Neural cell (in vitro differentiated cells): ENCODE measurements at regions not wholly inside any gene's neighbourhood (a gene's known extent, or its start where the extent isn't known, plus 50 kb on each side); places are given as distances from the start of the nearest gene placed in this dataset.

Experiments
- H2AFZ ChIP-seq: fragments of 200-600, 300-800 bp; sonication (generic), shearing (Covaris generic); 2 replicates; pipeline ENCODE4 v1.6.0; 2014; ENCODE audit warnings: low read depth, mild to moderate bottlenecking, antibody characterized with exemption, low read length, moderate library complexity
- H3F3A ChIP-seq: fragments of 200-600 bp; shearing (Covaris generic); 2 replicates; pipeline ENCODE4 v1.6.1; 2016; ENCODE audit warnings: mild to moderate bottlenecking, moderate library complexity, mixed read lengths, antibody characterized with exemption, low read length; ENCODE audit not compliant: insufficient read depth, poor library complexity, severe bottlenecking
- H3K27ac ChIP-seq: fragments of 200-600, 300-800 bp; sonication (generic), shearing (Covaris generic); 2 replicates; pipeline ENCODE4 v1.5.1; 2014; ENCODE audit warnings: mild to moderate bottlenecking, low read length, moderate library complexity
- H3K27me3 ChIP-seq: fragments of 300-800, 200-600 bp; sonication (generic), shearing (Covaris generic); 2 replicates; pipeline ENCODE4 v1.6.0; 2014; ENCODE audit warnings: mild to moderate bottlenecking, low read depth, low read length, moderate library complexity; ENCODE audit not compliant: insufficient read depth
- H3K36me3 ChIP-seq: fragments of 300-800, 200-600 bp; sonication (generic), shearing (Covaris generic); 2 replicates; pipeline ENCODE4 v1.5.1; 2014; ENCODE audit warnings: mild to moderate bottlenecking, antibody characterized with exemption, low read length, moderate library complexity; ENCODE audit not compliant: insufficient read depth
- H3K4me2 ChIP-seq: fragments of 300-800, 200-600 bp; sonication (generic), shearing (Covaris generic); 2 replicates; pipeline ENCODE4 v1.6.0; 2014; ENCODE audit warnings: mild to moderate bottlenecking, low read length
- H3K4me3 ChIP-seq: fragments of 300-800, 200-600 bp; sonication (generic), shearing (Covaris generic); 2 replicates; pipeline ENCODE4 v1.5.1; 2014; ENCODE audit warnings: mild to moderate bottlenecking, low read length, moderate library complexity
- H3K79me2 ChIP-seq: fragments of 200-600 bp; shearing (Covaris generic); replicated peaks from 2 replicates; pipeline ENCODE4 v1.6.0; 2014; ENCODE audit warnings: mild to moderate bottlenecking, low read length, moderate library complexity; ENCODE audit not compliant: insufficient read depth
- H3K9ac ChIP-seq: fragments of 300-800, 200-600 bp; sonication (generic), shearing (Covaris generic); 2 replicates; pipeline ENCODE4 v1.6.1; 2016; ENCODE audit warnings: mild to moderate bottlenecking, low read length, mixed read lengths
- H3K9me2 ChIP-seq: fragments of 200-600 bp; shearing (Covaris generic); 2 replicates; pipeline ENCODE4 v1.6.1; 2016; ENCODE audit warnings: mild to moderate bottlenecking, low read length, mixed read lengths; ENCODE audit not compliant: insufficient read depth
- H3K9me3 ChIP-seq: fragments of 200-600, 300-800 bp; sonication (generic), shearing (Covaris generic); 2 replicates; pipeline ENCODE4 v1.6.1; 2016; ENCODE audit warnings: mild to moderate bottlenecking, mixed run types, low read length, moderate library complexity, mixed read lengths
- H4K20me1 ChIP-seq: fragments of 200-600 bp; shearing (Covaris generic); 2 replicates; pipeline ENCODE4 v1.6.1; 2016; ENCODE audit warnings: mild to moderate bottlenecking, mixed run types; ENCODE audit not compliant: insufficient read depth
- EP300 ChIP-seq: fragments of 450-650 bp; conservative IDR thresholded peaks from 2 replicates; pipeline ENCODE4 v1.6.1; 2014; ENCODE audit warnings: antibody characterized with exemption, mild to moderate bottlenecking, moderate library complexity; ENCODE audit not compliant: poor library complexity, severe bottlenecking
- EZH2 ChIP-seq: fragments of 200-600, 300-800 bp; shearing (Covaris generic), sonication (generic); IDR thresholded peaks from 2 replicates; pipeline ENCODE4 v1.6.1; 2014; ENCODE audit warnings: antibody characterized with exemption, low read length, borderline replicate concordance, mild to moderate bottlenecking; ENCODE audit not compliant: insufficient read depth, poor library complexity, severe bottlenecking
- MXI1 ChIP-seq: fragments of 450-650 bp; conservative IDR thresholded peaks from 2 replicates; pipeline ENCODE4 v1.6.1; 2014; ENCODE audit warnings: antibody characterized with exemption, mild to moderate bottlenecking; ENCODE audit not compliant: poor library complexity, severe bottlenecking
- POLR2AphosphoS5 ChIP-seq: IDR thresholded peaks from 2 replicates; pipeline ENCODE4 v1.6.1; 2012
- RAD21 ChIP-seq: fragments of 450-650 bp; conservative IDR thresholded peaks from 2 replicates; pipeline ENCODE4 v1.6.1; 2014; ENCODE audit warnings: antibody characterized with exemption, mild to moderate bottlenecking, moderate library complexity
- SMC3 ChIP-seq: fragments of 450-650 bp; conservative IDR thresholded peaks from 2 replicates; pipeline ENCODE4 v1.6.1; 2014; ENCODE audit warnings: antibody characterized with exemption, mild to moderate bottlenecking, moderate library complexity; ENCODE audit not compliant: poor library complexity
- TAF1 ChIP-seq: IDR thresholded peaks from 2 replicates; pipeline ENCODE4 v1.6.1; 2012; ENCODE audit warnings: low read depth
- TF ChIP-seq, protein P1 (sequence below): fragments of 450-650 bp; IDR thresholded peaks from 2 replicates; pipeline ENCODE4 v1.5.1; 2014; ENCODE audit warnings: antibody characterized with exemption, mild to moderate bottlenecking, moderate library complexity; ENCODE audit not compliant: poor library complexity, severe bottlenecking
- TF ChIP-seq, protein P2 (sequence below): IDR thresholded peaks from 2 replicates; pipeline ENCODE4 v1.6.1; 2012; ENCODE audit warnings: borderline replicate concordance

DNA sequence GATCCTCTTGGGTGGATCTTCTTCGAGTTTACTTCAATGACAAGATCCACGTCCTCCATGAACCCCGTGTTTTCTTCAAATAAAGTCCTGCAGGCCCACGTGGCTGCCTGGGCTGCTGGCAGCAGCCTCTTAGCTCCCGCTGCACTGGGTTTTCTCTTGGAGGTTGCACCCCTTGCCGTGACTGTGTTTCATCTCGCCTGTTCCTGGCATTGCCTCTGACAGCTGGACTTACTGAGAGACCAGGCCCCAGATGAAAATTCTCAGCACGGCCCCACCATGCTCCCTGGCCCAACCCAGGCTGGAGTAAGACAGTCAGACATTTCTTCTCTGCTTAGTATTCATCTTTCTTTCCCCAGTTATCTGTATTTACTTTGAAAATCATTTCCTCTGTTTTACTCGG is 274.8 kb upstream of the RUNX1 start:
- no peak overlapping the region for H3K4me2 ChIP-seq
- no peaks in the 10 kb centered on the region for H3K9me3 ChIP-seq
- no peak overlapping the region for H3K27ac ChIP-seq
- H3K9me2 ChIP-seq, result no peaks in the 10 kb centered on the region
- H2AFZ ChIP-seq, result no peak overlapping the region
- H3K27me3 ChIP-seq, result no peaks in the 10 kb centered on the region
- no peaks in the 10 kb centered on the region for H3F3A ChIP-seq
- H3K9ac ChIP-seq, result no peak overlapping the region
- TF ChIP-seq POLR2AphosphoS5 (no peak), RAD21 (no peak), MXI1 (no peak), SMC3 (no peak)
- TF ChIP-seq, protein P1, sequence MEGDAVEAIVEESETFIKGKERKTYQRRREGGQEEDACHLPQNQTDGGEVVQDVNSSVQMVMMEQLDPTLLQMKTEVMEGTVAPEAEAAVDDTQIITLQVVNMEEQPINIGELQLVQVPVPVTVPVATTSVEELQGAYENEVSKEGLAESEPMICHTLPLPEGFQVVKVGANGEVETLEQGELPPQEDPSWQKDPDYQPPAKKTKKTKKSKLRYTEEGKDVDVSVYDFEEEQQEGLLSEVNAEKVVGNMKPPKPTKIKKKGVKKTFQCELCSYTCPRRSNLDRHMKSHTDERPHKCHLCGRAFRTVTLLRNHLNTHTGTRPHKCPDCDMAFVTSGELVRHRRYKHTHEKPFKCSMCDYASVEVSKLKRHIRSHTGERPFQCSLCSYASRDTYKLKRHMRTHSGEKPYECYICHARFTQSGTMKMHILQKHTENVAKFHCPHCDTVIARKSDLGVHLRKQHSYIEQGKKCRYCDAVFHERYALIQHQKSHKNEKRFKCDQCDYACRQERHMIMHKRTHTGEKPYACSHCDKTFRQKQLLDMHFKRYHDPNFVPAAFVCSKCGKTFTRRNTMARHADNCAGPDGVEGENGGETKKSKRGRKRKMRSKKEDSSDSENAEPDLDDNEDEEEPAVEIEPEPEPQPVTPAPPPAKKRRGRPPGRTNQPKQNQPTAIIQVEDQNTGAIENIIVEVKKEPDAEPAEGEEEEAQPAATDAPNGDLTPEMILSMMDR, result no peak
- no peak overlapping the region for H3K4me3 ChIP-seq
- no peaks in the 10 kb centered on the region for H4K20me1 ChIP-seq
- H3K79me2 ChIP-seq, result no peaks in the 10 kb centered on the region
- no peaks in the 10 kb centered on the region for H3K36me3 ChIP-seq

DNA sequence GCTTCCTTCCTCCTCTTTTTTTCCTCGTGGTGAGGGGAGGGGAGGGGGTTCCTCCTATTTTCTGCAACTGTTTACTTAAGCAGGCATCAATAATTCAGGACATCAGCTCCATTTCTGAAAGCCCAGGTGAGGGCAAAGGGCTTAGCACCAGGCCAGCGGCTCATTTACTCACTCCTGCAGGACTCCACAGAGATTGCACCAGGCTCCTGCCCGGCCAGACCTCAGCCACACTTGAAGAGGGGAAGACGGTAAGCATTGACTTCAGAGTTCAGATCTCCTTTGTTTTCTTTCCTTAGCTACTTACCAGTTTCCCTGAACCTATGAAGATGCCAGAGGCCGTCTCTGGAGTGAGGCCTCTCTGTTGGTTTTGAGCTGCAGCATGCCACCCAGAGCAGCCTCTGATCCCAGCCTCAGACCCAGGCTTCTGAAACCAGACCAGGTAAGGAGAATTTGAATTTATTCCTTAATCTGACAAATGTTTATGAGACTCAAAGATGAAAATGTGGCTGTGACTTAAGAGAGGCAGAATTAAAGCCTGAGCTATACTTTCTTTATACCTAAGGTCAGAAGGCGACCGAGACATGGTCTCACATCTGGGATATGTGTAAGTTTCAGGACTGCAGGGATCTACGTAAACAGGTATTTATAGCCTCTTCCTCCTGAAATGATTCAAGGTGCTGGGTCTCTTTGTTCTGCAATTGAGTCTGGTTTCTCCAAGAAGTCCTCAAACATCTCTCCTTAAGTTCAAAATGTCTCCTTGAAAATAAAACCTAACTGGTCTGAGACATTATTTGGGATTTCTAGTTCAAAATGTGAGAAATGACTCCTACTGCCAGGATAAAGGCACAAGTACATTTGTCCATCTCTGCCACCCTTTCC is 272.5 kb upstream of the RUNX1 start:
- no peak overlapping the region for H3K4me2 ChIP-seq
- no peak overlapping the region for H3K27ac ChIP-seq
- H3K9me3 ChIP-seq, result no peaks in the 10 kb centered on the region
- no peaks in the 10 kb centered on the region for H3K79me2 ChIP-seq
- no peaks in the 10 kb centered on the region for H3K27me3 ChIP-seq
- no peaks in the 10 kb centered on the region for H3K9me2 ChIP-seq
- H3F3A ChIP-seq, result no peaks in the 10 kb centered on the region
- H3K9ac ChIP-seq, result no peak overlapping the region
- H3K4me3 ChIP-seq, result no peak overlapping the region
- no peaks in the 10 kb centered on the region for H3K36me3 ChIP-seq
- no peak for TF ChIP-seq SMC3
- TF ChIP-seq, protein P1, result no peak
- no peak for TF ChIP-seq MXI1
- no peak for TF ChIP-seq TAF1
- TF ChIP-seq EZH2, result no peak
- TF ChIP-seq EP300, result no peak
- TF ChIP-seq POLR2AphosphoS5, result no peak
- TF ChIP-seq, protein P2, sequence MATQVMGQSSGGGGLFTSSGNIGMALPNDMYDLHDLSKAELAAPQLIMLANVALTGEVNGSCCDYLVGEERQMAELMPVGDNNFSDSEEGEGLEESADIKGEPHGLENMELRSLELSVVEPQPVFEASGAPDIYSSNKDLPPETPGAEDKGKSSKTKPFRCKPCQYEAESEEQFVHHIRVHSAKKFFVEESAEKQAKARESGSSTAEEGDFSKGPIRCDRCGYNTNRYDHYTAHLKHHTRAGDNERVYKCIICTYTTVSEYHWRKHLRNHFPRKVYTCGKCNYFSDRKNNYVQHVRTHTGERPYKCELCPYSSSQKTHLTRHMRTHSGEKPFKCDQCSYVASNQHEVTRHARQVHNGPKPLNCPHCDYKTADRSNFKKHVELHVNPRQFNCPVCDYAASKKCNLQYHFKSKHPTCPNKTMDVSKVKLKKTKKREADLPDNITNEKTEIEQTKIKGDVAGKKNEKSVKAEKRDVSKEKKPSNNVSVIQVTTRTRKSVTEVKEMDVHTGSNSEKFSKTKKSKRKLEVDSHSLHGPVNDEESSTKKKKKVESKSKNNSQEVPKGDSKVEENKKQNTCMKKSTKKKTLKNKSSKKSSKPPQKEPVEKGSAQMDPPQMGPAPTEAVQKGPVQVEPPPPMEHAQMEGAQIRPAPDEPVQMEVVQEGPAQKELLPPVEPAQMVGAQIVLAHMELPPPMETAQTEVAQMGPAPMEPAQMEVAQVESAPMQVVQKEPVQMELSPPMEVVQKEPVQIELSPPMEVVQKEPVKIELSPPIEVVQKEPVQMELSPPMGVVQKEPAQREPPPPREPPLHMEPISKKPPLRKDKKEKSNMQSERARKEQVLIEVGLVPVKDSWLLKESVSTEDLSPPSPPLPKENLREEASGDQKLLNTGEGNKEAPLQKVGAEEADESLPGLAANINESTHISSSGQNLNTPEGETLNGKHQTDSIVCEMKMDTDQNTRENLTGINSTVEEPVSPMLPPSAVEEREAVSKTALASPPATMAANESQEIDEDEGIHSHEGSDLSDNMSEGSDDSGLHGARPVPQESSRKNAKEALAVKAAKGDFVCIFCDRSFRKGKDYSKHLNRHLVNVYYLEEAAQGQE, result no peak
- TF ChIP-seq RAD21, result no peak
- H4K20me1 ChIP-seq, result no peaks in the 10 kb centered on the region
- H2AFZ ChIP-seq, result no peak overlapping the region
